DOHH2 (cell line): ENCODE measurements at regions not wholly inside any gene's neighbourhood (a gene's known extent, or its start where the extent isn't known, plus 50 kb on each side); places are given as distances from the start of the nearest gene placed in this dataset.

Source experiments
- H3F3A ChIP-seq: fragments of 200-600 bp; sonication (generic), shearing (Covaris generic); 2 replicates; pipeline ENCODE4 v1.6.0; 2016; ENCODE audit warnings: antibody characterized with exemption, mild to moderate bottlenecking; ENCODE audit not compliant: control insufficient read depth, insufficient read depth
- H3K27ac ChIP-seq: fragments of 200-600 bp; sonication (generic); 2 replicates; pipeline ENCODE4 v1.5.1; 2014; ENCODE audit warnings: low read depth, mild to moderate bottlenecking, low read length, moderate library complexity
- H3K27me3 ChIP-seq: fragments of 200-600 bp; sonication (generic); 2 replicates; pipeline ENCODE4 v1.6.1; 2014; ENCODE audit warnings: mild to moderate bottlenecking, low read length, mixed read lengths; ENCODE audit not compliant: control insufficient read depth
- H3K36me3 ChIP-seq: fragments of 200-600 bp; sonication (generic); 2 replicates; pipeline ENCODE4 v1.6.1; 2014; ENCODE audit warnings: mild to moderate bottlenecking, low read length, moderate library complexity, mixed read lengths; ENCODE audit not compliant: control insufficient read depth
- H3K4me1 ChIP-seq: fragments of 200-600 bp; sonication (generic); 2 replicates; pipeline ENCODE4 v1.6.1; 2014; ENCODE audit warnings: mild to moderate bottlenecking, low read length, mixed read lengths; ENCODE audit not compliant: control insufficient read depth
- H3K4me2 ChIP-seq: fragments of 200-600 bp; sonication (generic); 2 replicates; pipeline ENCODE4 v1.6.0; 2014; ENCODE audit warnings: mild to moderate bottlenecking, low read length, moderate library complexity
- H3K4me3 ChIP-seq: fragments of 200-600 bp; sonication (generic); 2 replicates; pipeline ENCODE4 v1.5.1; 2014; ENCODE audit warnings: mild to moderate bottlenecking, low read length, mixed read lengths
- H3K79me2 ChIP-seq: fragments of 200-600 bp; sonication (generic); 2 replicates; pipeline ENCODE4 v1.6.1; 2014; ENCODE audit warnings: mild to moderate bottlenecking, low read length, mixed read lengths; ENCODE audit not compliant: control insufficient read depth
- H3K9me2 ChIP-seq: fragments of 200-600 bp; sonication (generic); replicated peaks from 2 replicates; pipeline ENCODE4 v1.6.1; 2014; ENCODE audit warnings: mild to moderate bottlenecking, low read length, mixed read lengths; ENCODE audit not compliant: control insufficient read depth
- H3K9me3 ChIP-seq: fragments of 200-600 bp; sonication (generic); 2 replicates; pipeline ENCODE4 v1.6.1; 2014; ENCODE audit warnings: antibody characterized with exemption, low read length, mixed read lengths; ENCODE audit not compliant: control insufficient read depth, insufficient read depth
- H4K20me1 ChIP-seq: fragments of 200-600 bp; sonication (generic); 2 replicates; pipeline ENCODE4 v1.6.0; 2014; ENCODE audit warnings: low read depth, mild to moderate bottlenecking, antibody characterized with exemption, low read length, moderate library complexity; ENCODE audit not compliant: control insufficient read depth, insufficient read depth
- CTCF ChIP-seq: fragments of 200-600 bp; sonication (generic); IDR thresholded peaks from one replicate; pipeline ENCODE4 v1.5.1; 2014; ENCODE audit warnings: antibody characterized with exemption, mild to moderate bottlenecking, low read depth, low read length; ENCODE audit not compliant: poor library complexity, severe bottlenecking
- EZH2phosphoT487 ChIP-seq: fragments of 200-600 bp; sonication (generic); IDR thresholded peaks from 2 replicates; pipeline ENCODE4 v1.6.1; 2017; ENCODE audit warnings: borderline replicate concordance, mild to moderate bottlenecking, antibody characterized with exemption, low read length, moderate library complexity, mixed read lengths

- Histone ChIP-seq H3K4me1 (no peaks in the 10 kb centered on the region), H3K27me3 (peaks cover 18% of the 10 kb centered on the region), H3K9me3 (no peaks in the 10 kb centered on the region), H3K36me3 (no peaks in the 10 kb centered on the region), H3K9me2 (no peaks in the 10 kb centered on the region), H3F3A (no peaks in the 10 kb centered on the region), H3K79me2 (no peaks in the 10 kb centered on the region), H3K4me3 (no peak overlapping the region), H4K20me1 (no peaks in the 10 kb centered on the region), H3K27ac (no peak overlapping the region), H3K4me2 (no peak overlapping the region)
- TF ChIP-seq CTCF (no peak), EZH2phosphoT487 (no peak)
Measured at GRCh38 chr7:26470691-26471090, 179.0 kb downstream of the SNX10 start.

DNA sequence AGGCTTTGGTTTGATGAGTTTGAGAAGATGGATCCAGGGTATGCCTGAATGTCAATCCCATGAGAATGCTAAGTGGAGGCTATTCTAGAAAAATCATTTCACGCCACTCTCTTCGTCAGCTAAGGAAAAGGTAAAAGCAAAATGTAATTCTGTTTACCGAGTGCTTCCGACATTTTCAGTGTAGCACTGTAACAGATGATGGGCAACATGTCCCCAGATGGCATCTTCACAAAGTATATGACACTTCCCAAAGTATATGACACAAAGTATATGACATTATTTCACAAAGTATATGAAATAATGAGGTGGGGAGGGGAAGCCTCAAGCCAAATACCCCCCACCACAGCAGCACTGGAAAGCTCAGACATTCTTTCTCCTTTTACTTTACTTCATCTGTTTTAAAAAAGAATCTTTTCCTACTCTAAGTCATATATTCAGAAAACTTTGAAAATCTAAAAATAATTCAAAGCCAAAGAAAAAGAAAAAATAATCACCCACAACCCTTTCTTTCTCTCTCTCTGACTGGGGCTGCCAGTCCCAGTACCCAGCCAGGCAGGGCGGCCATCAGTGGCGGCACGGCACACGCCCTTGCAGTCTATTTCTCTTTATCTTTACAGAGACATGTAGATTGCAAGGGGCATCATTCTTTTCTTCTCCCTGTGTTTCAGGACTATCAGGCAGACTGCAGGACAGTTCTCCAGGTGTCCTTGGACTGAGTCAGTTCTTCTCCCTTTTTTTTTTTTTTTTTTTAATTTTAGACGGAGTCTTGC lies 179.8 kb downstream of the SNX10 start:
- peaks cover 18% of the 10 kb centered on the region for H3K27me3 ChIP-seq
- H3K4me2 ChIP-seq: no peak overlapping the region
- no peaks in the 10 kb centered on the region for H3K36me3 ChIP-seq
- H3K9me2 ChIP-seq: no peaks in the 10 kb centered on the region
- H3F3A ChIP-seq: no peaks in the 10 kb centered on the region
- H3K79me2 ChIP-seq: no peaks in the 10 kb centered on the region
- no peaks in the 10 kb centered on the region for H3K9me3 ChIP-seq
- TF ChIP-seq CTCF (no peak), EZH2phosphoT487 (no peak)
- no peaks in the 10 kb centered on the region for H4K20me1 ChIP-seq
- no peak overlapping the region for H3K4me3 ChIP-seq
- no peak overlapping the region for H3K27ac ChIP-seq
- no peaks in the 10 kb centered on the region for H3K4me1 ChIP-seq

- TF ChIP-seq EZH2phosphoT487 (no peak), CTCF (no peak)
- no peak overlapping the region for H3K4me3 ChIP-seq
- no peaks in the 10 kb centered on the region for H3K4me1 ChIP-seq
Measured at GRCh38 chr7:26472971-26473370, 181.3 kb downstream of the SNX10 start.

More at GRCh38 chr7:26472971-26473370, 181.3 kb downstream of the SNX10 start:
- Histone ChIP-seq H3F3A (no peaks in the 10 kb centered on the region), H3K9me3 (no peaks in the 10 kb centered on the region), H3K9me2 (no peaks in the 10 kb centered on the region), H3K27ac (no peak overlapping the region), H4K20me1 (no peaks in the 10 kb centered on the region), H3K36me3 (no peaks in the 10 kb centered on the region), H3K27me3 (peaks cover 17% of the 10 kb centered on the region), H3K4me2 (no peak overlapping the region), H3K79me2 (no peaks in the 10 kb centered on the region)
